Endodermal cell (in vitro differentiated cells): ENCODE measurements at regions not wholly inside any gene's neighbourhood (a gene's known extent, or its start where the extent isn't known, plus 50 kb on each side); places are given as distances from the start of the nearest gene placed in this dataset.

Source experiments
- DNase-seq: peaks from one replicate; pipeline ENCODE4 v3.0.0-alpha.2; 2017
- H3K27ac ChIP-seq: 2 replicates; pipeline ENCODE4 v1.5.1; 2013; ENCODE audit warnings: mild to moderate bottlenecking, low read depth, low read length, moderate library complexity
- H3K27me3 ChIP-seq: 2 replicates; pipeline ENCODE4 v1.6.1; 2013; ENCODE audit warnings: mild to moderate bottlenecking, low read length, moderate library complexity; ENCODE audit not compliant: insufficient read depth, control insufficient read depth, poor library complexity, severe bottlenecking
- H3K36me3 ChIP-seq: 2 replicates; pipeline ENCODE4 v1.7.0; 2013; ENCODE audit warnings: mild to moderate bottlenecking, low read length, moderate library complexity; ENCODE audit not compliant: control insufficient read depth, insufficient read depth
- H3K4me1 ChIP-seq: one replicate; pipeline ENCODE4 v1.7.0; 2013; ENCODE audit warnings: low read length; ENCODE audit not compliant: control insufficient read depth, insufficient read depth
- H3K4me3 ChIP-seq: 2 replicates; pipeline ENCODE4 v1.5.1; 2013; ENCODE audit warnings: mild to moderate bottlenecking, low read length, moderate library complexity
- H3K9ac ChIP-seq: 2 replicates; pipeline ENCODE4 v1.6.1; 2013; ENCODE audit warnings: mild to moderate bottlenecking, low read length, moderate library complexity; ENCODE audit not compliant: poor library complexity, severe bottlenecking; ENCODE audit errors: extremely low read depth
- H3K9me3 ChIP-seq: 2 replicates; pipeline ENCODE4 v1.6.1; 2013; ENCODE audit warnings: mild to moderate bottlenecking, low read length, moderate library complexity; ENCODE audit not compliant: control insufficient read depth
- H3K27ac Mint-ChIP-seq: 2 replicates; pipeline ENCODE4 v1.8.0; 2020; ENCODE audit warnings: mixed read lengths
- H3K27me3 Mint-ChIP-seq: 2 replicates; pipeline ENCODE4 v1.8.0; 2021; ENCODE audit warnings: mild to moderate bottlenecking, mixed read lengths; ENCODE audit not compliant: insufficient read depth
- H3K36me3 Mint-ChIP-seq: 2 replicates; pipeline ENCODE4 v1.8.0; 2020; ENCODE audit warnings: low read depth, mixed read lengths
- H3K4me1 Mint-ChIP-seq: 2 replicates; pipeline ENCODE4 v1.8.0; 2020; ENCODE audit warnings: mixed read lengths
- H3K4me3 Mint-ChIP-seq: 2 replicates; pipeline ENCODE4 v1.8.0; 2020; ENCODE audit warnings: mild to moderate bottlenecking, moderate library complexity, mixed read lengths
- H3K9me3 Mint-ChIP-seq: 2 replicates; pipeline ENCODE4 v1.8.0; 2020; ENCODE audit warnings: mild to moderate bottlenecking, mixed read lengths
- CTCF ChIP-seq: fragments of 200-600 bp; sonication (generic); conservative IDR thresholded peaks from 2 replicates; pipeline ENCODE4 v1.5.0; 2021; ENCODE audit warnings: antibody characterized with exemption, mild to moderate bottlenecking
- WGBS, 2 experiments: methylation state at CpG; one replicate each; pipeline versions ENCODE4 v1.1.5 to v1.1.7; 2013; ENCODE audit warnings: missing lambda C conversion rate in 2 of 2, mixed read lengths in 1 of 2; ENCODE audit not compliant: insufficient coverage in 1 of 2, insufficient read length in 1 of 2; 5-methylcytosine and 5-hydroxymethylcytosine counted together

GRCh38 chr7:66518151-66518691 is 110.5 kb upstream of the KCTD7 start:
- Mint-ChIP-seq H3K4me3 (no peak overlapping the region), H3K36me3 (no peaks in the 10 kb centered on the region), H3K4me1 (no peaks in the 10 kb centered on the region), H3K27me3 (peaks cover 12% of the 10 kb centered on the region), H3K9me3 (no peaks in the 10 kb centered on the region), H3K27ac (no peak overlapping the region)
- no peak overlapping the region for H3K27ac ChIP-seq
- H3K36me3 ChIP-seq, result no peaks in the 10 kb centered on the region
- no peak for DNase-seq
- H3K4me1 ChIP-seq, result no peaks in the 10 kb centered on the region
- no peaks in the 10 kb centered on the region for H3K9me3 ChIP-seq
- WGBS, 2 experiments, result 85 to 93% methylated on average over 7 to 14 of the region's 14 CpGs
- no peak overlapping the region for H3K9ac ChIP-seq
- H3K4me3 ChIP-seq, result no peak overlapping the region
- no peak for TF ChIP-seq CTCF
- H3K27me3 ChIP-seq, result no peaks in the 10 kb centered on the region

- Histone ChIP-seq H3K36me3 (no peaks in the 10 kb centered on the region), H3K4me3 (no peak overlapping the region), H3K4me1 (no peaks in the 10 kb centered on the region), H3K9me3 (no peaks in the 10 kb centered on the region), H3K9ac (no peak overlapping the region), H3K27me3 (no peaks in the 10 kb centered on the region), H3K27ac (no peak overlapping the region)
- TF ChIP-seq CTCF, result no peak
- Mint-ChIP-seq H3K4me3 (no peak overlapping the region), H3K4me1 (no peaks in the 10 kb centered on the region), H3K27me3 (peaks cover 13% of the 10 kb centered on the region), H3K27ac (no peak overlapping the region), H3K9me3 (no peaks in the 10 kb centered on the region), H3K36me3 (no peaks in the 10 kb centered on the region)
- DNase-seq, result no peak
- 86 to 98% methylated on average over 4 of the region's 4 CpGs for WGBS, 2 experiments
Measured at GRCh38 chr7:66521675-66522074, 107.0 kb upstream of the KCTD7 start.

- Mint-ChIP-seq H3K36me3 (no peaks in the 10 kb centered on the region), H3K4me3 (no peak overlapping the region), H3K4me1 (no peaks in the 10 kb centered on the region), H3K27ac (no peak overlapping the region), H3K27me3 (peaks cover 13% of the 10 kb centered on the region), H3K9me3 (no peaks in the 10 kb centered on the region)
- DNase-seq, result no peak
- peak; percentile 60 for TF ChIP-seq CTCF
- no peak overlapping the region for H3K27ac ChIP-seq
- WGBS, 2 experiments, result 53 to 60% methylated on average over 2 to 3 of the region's 3 CpGs
- H3K4me1 ChIP-seq, result no peaks in the 10 kb centered on the region
- no peak overlapping the region for H3K9ac ChIP-seq
- no peaks in the 10 kb centered on the region for H3K9me3 ChIP-seq
- H3K4me3 ChIP-seq, result no peak overlapping the region
- no peaks in the 10 kb centered on the region for H3K27me3 ChIP-seq
- H3K36me3 ChIP-seq, result no peaks in the 10 kb centered on the region
Measured at GRCh38 chr7:66522518-66522917, 106.2 kb upstream of the KCTD7 start.
